Fibroblast of the aortic adventitia (primary cell): ENCODE measurements at regions not wholly inside any gene's neighbourhood (a gene's known extent, or its start where the extent isn't known, plus 50 kb on each side); places are given as distances from the start of the nearest gene placed in this dataset.
A peak's percentile ranks its signal among the peaks of the same experiment; 100 is the strongest.

Experiments used
- DNase-seq: peaks from one replicate; pipeline ENCODE4 v3.0.0-alpha.2; 2010; ENCODE audit warnings: low read depth
- H3K4me3 ChIP-seq: 2 replicates; pipeline ENCODE4 v1.5.1; 2011; ENCODE audit warnings: low read depth, mild to moderate bottlenecking, control low read depth, low read length, moderate library complexity
- CTCF ChIP-seq: IDR thresholded peaks from 2 replicates; pipeline ENCODE4 v1.5.1; 2011; ENCODE audit warnings: mild to moderate bottlenecking, low read length, control low read depth, inconsistent platforms; ENCODE audit not compliant: insufficient read depth

GRCh38 chr1:221806236-221806635, 64.3 kb upstream of the DUSP10 start:
- H3K4me3 ChIP-seq = no peak overlapping the region
- DNase-seq = no peak
- no peak for TF ChIP-seq CTCF

- no peak for DNase-seq
These were observed 63.2 kb upstream of the DUSP10 start for GRCh38 chr1:221805121-221805520.

GRCh38 chr1:221804303-221804702, 62.4 kb upstream of the DUSP10 start:
- TF ChIP-seq CTCF = no peak
- no peak for DNase-seq
- H3K4me3 ChIP-seq = no peak overlapping the region

More at GRCh38 chr1:221805121-221805520, 63.2 kb upstream of the DUSP10 start:
- H3K4me3 ChIP-seq = no peak overlapping the region
- no peak for TF ChIP-seq CTCF

GRCh38 chr1:221801773-221802516, 60.1 kb upstream of the DUSP10 start:
- no peak for TF ChIP-seq CTCF
- no peak overlapping the region for H3K4me3 ChIP-seq
- DNase-seq = peak; percentile 54

GRCh38 chr1:221801251-221801661, 59.4 kb upstream of the DUSP10 start:
- TF ChIP-seq CTCF = no peak
- DNase-seq = no peak
- no peak overlapping the region for H3K4me3 ChIP-seq

GRCh38 chr1:221800831-221801230, 58.9 kb upstream of the DUSP10 start:
- no peak for DNase-seq
- no peak for TF ChIP-seq CTCF
- H3K4me3 ChIP-seq = no peak overlapping the region

- no peak overlapping the region for H3K4me3 ChIP-seq
- no peak for DNase-seq
- no peak for TF ChIP-seq CTCF
These were observed 55.6 kb upstream of the DUSP10 start for GRCh38 chr1:221797506-221797905.
